RWPE2 (cell line): ENCODE measurements at regions not wholly inside any gene's neighbourhood (a gene's known extent, or its start where the extent isn't known, plus 50 kb on each side); places are given as distances from the start of the nearest gene placed in this dataset.
A peak's percentile ranks its signal among the peaks of the same experiment; 100 is the strongest.
"Not testable (repeated sequence)": the region's sequence is repeated elsewhere in the genome, so short reads cannot be mapped to it uniquely, and the experiment has no call there.

Experiments used
- ATAC-seq: fragments of 200-7000 bp; cut with Tn5 transposase; 3 replicates; pipeline ENCODE4 v1.9.1; 2021; ENCODE audit warnings: low read depth
- DNase-seq: peaks from one replicate; pipeline ENCODE4 v3.0.0-alpha.2; 2020; ENCODE audit warnings: low spot score
- H3K27ac ChIP-seq: fragments of 450-650 bp; 2 replicates; pipeline ENCODE4 v1.5.1; 2017; ENCODE audit warnings: mild to moderate bottlenecking; ENCODE audit not compliant: poor library complexity, severe bottlenecking
- H3K27me3 ChIP-seq: fragments of 250-450 bp; sonication (Bioruptor Pico); 2 replicates; pipeline ENCODE4 v1.5.1; 2021; ENCODE audit warnings: mild to moderate bottlenecking, moderate library complexity; ENCODE audit not compliant: insufficient read depth, poor library complexity, severe bottlenecking
- H3K36me3 ChIP-seq: fragments of 250-450 bp; sonication (Bioruptor Pico); 2 replicates; pipeline ENCODE4 v1.5.1; 2020; ENCODE audit warnings: low read depth, mild to moderate bottlenecking, moderate library complexity
- H3K4me1 ChIP-seq: fragments of 250-450 bp; sonication (Bioruptor Pico); 2 replicates; pipeline ENCODE4 v1.5.1; 2021; ENCODE audit warnings: mild to moderate bottlenecking, moderate library complexity; ENCODE audit not compliant: insufficient read depth, poor library complexity, severe bottlenecking
- H3K4me3 ChIP-seq: fragments of 250-450 bp; sonication (Bioruptor Pico); 2 replicates; pipeline ENCODE4 v1.5.1; 2021; ENCODE audit warnings: mild to moderate bottlenecking, moderate library complexity; ENCODE audit not compliant: severe bottlenecking
- H3K9me3 ChIP-seq: fragments of 250-450 bp; sonication (Bioruptor Pico); 2 replicates; pipeline ENCODE4 v1.5.1; 2021; ENCODE audit warnings: mild to moderate bottlenecking, moderate library complexity; ENCODE audit not compliant: severe bottlenecking
- TF ChIP-seq, protein P1 (sequence below): fragments of 450-650 bp; IDR thresholded peaks from one replicate; pipeline ENCODE4 v1.5.1; 2017; ENCODE audit warnings: mild to moderate bottlenecking, moderate library complexity; ENCODE audit not compliant: poor library complexity, severe bottlenecking

DNA sequence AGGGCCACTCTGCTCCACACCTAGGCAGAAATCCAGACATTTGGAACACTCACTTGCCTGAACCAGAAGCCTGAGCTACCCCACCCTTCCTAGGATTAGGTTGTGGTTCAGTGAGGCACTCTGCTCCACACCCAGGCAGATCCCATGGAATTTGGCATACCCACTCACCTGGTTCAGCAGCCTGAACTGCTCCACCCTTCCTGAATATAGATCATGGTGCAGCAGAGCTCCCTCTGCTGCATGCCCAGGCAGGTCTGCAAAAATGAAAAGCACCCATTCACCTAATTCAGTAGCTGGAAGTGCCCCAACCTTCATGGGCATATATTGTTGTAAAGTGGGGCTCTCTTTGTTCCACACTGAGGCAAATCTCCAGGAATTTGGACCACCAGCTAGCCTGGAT, 185.1 kb upstream of the CNTNAP5 start:
- H3K27me3 ChIP-seq = no peaks in the 10 kb centered on the region
- H3K9me3 ChIP-seq = peaks cover 2% of the 10 kb centered on the region
- H3K4me3 ChIP-seq = no peak overlapping the region
- TF ChIP-seq, protein P1, sequence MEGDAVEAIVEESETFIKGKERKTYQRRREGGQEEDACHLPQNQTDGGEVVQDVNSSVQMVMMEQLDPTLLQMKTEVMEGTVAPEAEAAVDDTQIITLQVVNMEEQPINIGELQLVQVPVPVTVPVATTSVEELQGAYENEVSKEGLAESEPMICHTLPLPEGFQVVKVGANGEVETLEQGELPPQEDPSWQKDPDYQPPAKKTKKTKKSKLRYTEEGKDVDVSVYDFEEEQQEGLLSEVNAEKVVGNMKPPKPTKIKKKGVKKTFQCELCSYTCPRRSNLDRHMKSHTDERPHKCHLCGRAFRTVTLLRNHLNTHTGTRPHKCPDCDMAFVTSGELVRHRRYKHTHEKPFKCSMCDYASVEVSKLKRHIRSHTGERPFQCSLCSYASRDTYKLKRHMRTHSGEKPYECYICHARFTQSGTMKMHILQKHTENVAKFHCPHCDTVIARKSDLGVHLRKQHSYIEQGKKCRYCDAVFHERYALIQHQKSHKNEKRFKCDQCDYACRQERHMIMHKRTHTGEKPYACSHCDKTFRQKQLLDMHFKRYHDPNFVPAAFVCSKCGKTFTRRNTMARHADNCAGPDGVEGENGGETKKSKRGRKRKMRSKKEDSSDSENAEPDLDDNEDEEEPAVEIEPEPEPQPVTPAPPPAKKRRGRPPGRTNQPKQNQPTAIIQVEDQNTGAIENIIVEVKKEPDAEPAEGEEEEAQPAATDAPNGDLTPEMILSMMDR = no peak
- H3K36me3 ChIP-seq = no peaks in the 10 kb centered on the region
- ATAC-seq = peak; percentile 73
- no peak for DNase-seq
- no peaks in the 10 kb centered on the region for H3K4me1 ChIP-seq
- H3K27ac ChIP-seq = peak overlapping the region; percentile 54

DNA sequence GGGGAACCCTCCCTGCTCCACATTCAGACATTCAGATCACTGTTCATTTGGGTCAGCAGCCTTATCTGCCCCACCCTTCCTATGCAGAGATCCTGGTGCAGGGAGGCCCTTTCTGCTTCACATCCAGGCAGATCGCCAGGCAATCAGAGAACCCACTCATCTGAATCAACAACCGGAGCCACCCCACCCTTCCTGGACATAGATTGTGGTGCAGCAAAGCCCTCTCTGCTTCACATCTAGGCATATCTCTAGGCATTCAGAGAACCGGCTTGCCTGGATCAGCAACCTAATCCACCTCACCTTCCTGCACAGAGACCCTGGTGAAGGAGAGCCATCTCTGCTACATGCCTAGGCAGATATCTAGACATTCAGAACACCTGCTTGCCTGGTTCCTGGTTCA, 184.5 kb upstream of the CNTNAP5 start:
- H3K27ac ChIP-seq = peak overlapping the region; percentile 54
- ATAC-seq (no peak; the same call in 2 of the 3 replicates), DNase-seq (no peak)
- no peaks in the 10 kb centered on the region for H3K36me3 ChIP-seq
- TF ChIP-seq, protein P1 = no peak
- H3K4me3 ChIP-seq = no peak overlapping the region
- no peaks in the 10 kb centered on the region for H3K27me3 ChIP-seq
- no peaks in the 10 kb centered on the region for H3K4me1 ChIP-seq
- peaks cover 2% of the 10 kb centered on the region for H3K9me3 ChIP-seq

DNA sequence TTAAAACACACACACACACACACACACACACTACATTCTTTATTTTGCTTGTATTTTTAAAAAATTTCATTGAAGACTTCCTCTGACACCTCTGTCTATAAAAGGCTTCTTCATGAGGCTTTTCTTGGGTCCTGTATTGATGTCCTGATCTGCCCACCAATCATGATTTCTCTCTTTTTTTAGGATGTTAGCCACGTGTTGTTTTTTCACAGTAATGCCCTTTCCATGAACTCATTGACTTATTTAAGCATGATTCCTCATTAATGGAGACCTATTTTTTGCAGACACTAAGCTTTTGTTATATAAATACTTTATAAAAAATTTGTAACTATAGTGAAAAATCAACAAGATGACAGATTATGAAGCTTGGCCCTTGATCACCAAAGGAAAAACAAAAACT, 173.8 kb upstream of the CNTNAP5 start:
- Histone ChIP-seq H3K4me3 (no peak overlapping the region), H3K9me3 (no peaks in the 10 kb centered on the region), H3K36me3 (no peaks in the 10 kb centered on the region), H3K4me1 (no peaks in the 10 kb centered on the region), H3K27me3 (no peaks in the 10 kb centered on the region), H3K27ac (no peak overlapping the region)
- DNase-seq = no peak
- ATAC-seq = no peak
- TF ChIP-seq, protein P1 = no peak

DNA sequence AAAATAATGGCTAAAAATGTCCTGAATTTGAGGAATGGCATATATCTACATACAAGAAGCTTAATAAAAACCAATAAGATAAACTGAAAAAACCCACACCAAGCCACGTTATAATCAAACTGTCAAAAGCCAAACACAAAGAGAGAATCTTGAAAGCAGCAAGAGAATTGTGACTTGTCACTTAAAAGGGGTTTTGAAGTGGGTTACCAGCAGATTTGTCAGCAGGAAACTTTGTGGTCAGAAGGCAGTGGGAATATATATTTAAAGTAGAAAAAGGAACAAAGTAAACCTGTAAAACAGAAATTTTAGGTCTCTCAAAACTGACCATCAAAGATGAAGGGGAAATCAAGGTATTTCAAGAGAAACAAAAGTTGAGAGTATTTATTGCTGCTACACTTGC, 171.9 kb upstream of the CNTNAP5 start:
- no peak overlapping the region for H3K4me3 ChIP-seq
- DNase-seq = no peak
- ATAC-seq = no peak
- no peaks in the 10 kb centered on the region for H3K27me3 ChIP-seq
- no peak overlapping the region for H3K27ac ChIP-seq
- H3K9me3 ChIP-seq = no peaks in the 10 kb centered on the region
- TF ChIP-seq, protein P1 = no peak
- no peaks in the 10 kb centered on the region for H3K36me3 ChIP-seq
- H3K4me1 ChIP-seq = no peaks in the 10 kb centered on the region

DNA sequence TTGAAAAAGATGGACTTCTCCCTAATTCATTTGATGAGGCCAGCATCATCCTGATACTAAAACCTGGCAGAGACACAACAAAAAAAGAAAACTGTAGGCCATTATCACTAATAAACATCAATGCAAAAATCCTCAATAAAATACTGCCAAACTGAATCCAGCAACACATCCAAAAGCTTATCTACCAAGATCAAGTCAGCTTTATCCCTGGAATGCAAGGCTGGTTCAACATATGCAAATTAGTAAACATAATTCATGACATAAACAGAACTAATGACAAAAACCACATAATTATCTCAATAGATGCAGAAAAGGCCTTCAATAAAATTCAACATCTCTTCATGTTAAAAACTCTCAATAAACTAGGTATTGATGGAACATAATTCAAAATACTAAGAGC, 166.1 kb upstream of the CNTNAP5 start:
- not testable (repeated sequence) for H3K4me3 ChIP-seq, ATAC-seq, DNase-seq, H3K4me1 ChIP-seq, H3K27ac ChIP-seq, H3K36me3 ChIP-seq, H3K27me3 ChIP-seq, H3K9me3 ChIP-seq

DNA sequence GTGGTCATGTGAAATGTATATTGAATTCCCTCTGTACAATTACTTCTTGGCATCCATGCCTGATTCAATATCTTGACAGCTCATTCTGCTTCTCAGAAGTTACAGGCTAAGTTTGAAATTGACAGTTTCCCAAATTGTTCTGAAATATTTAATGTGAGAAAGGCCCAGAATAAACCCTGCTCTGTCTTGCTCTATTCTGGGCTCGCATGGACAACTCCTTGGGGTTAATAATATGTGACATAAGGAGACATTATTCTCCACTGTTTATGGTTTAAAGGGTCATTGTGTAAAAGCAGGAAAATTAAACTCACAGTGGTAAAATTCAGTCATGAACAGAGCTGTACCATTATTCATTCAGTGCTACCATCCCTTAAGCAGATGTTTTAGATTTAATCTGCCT, 160.7 kb upstream of the CNTNAP5 start:
- Histone ChIP-seq H3K9me3 (no peaks in the 10 kb centered on the region), H3K36me3 (no peaks in the 10 kb centered on the region), H3K27ac (no peak overlapping the region), H3K4me1 (no peaks in the 10 kb centered on the region), H3K4me3 (no peak overlapping the region), H3K27me3 (no peaks in the 10 kb centered on the region)
- no peak for DNase-seq
- ATAC-seq = no peak
- TF ChIP-seq, protein P1 = no peak
